Cerebellar cortex (tissue), 1 donor: ENCODE measurements at regions not wholly inside any gene's neighbourhood (a gene's known extent, or its start where the extent isn't known, plus 50 kb on each side); places are given as distances from the start of the nearest gene placed in this dataset.
"Not testable (repeated sequence)": the region's sequence is repeated elsewhere in the genome, so short reads cannot be mapped to it uniquely, and the experiment has no call there.

ENCODE experiments used
- DNase-seq: peaks from one replicate; pipeline ENCODE4 v3.0.0-alpha.2; 2015; ENCODE audit warnings: low spot score

DNA sequence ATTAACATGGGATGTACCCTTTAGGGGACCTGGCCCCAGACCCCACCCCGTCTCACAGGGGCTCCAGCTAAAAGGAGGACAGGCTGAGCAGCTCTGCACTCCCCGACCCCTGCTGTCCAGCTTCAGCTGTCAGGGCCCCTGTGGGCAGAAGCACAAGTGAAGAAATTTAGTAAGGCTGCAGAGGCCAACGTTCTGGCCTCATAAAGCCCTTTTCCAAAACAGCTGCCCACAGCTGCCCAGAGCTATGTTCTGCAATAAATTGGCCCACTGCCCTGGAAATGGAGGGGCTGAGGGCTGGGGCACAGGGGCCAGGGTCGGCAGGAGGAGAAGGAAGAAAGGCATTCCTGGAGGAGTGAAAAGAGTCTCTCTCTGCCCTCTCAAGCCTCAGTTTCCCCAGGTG, 357.1 kb downstream of the BCL11B start:
- no peak for DNase-seq

DNA sequence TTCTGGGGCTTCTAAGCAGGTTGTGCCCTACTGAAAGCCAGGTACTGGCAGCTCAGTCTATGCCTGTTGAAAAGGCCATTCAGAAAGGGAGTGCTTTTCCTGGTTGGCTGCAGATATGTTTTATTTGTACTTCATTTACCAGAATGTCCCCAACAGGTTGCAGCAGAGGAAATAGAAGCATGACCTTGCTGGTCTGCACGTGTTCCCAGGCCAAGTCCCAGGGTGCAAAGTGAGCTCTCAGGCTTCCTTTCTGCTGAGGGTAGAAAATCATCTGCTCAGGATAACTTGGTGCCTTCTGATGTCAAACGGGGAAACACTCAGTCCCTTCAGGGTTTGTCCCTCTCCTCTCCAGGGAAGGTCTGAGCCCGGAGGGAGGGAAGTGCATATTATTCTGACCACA, 356.4 kb downstream of the BCL11B start:
- DNase-seq: no peak

DNA sequence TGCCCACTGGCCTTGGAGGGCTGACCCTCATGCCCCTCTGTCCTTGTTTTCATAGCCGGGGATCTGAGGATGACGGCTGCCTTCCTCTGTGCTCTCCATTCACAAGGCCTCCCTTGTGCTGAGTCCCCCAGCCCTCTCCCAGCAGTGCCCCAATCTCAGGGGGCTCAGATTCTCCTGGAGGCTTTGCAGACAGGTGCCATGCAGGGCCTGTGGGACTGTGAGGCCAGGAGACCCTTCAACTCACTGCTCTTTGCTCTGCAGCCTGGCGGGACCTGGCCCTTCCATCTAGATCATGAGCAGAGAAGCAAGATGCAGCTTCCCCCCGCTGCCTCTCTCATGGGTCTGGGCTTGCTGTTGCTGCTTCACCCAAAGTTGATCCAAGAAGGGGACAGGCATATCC, 356.0 kb downstream of the BCL11B start:
- no peak for DNase-seq

DNA sequence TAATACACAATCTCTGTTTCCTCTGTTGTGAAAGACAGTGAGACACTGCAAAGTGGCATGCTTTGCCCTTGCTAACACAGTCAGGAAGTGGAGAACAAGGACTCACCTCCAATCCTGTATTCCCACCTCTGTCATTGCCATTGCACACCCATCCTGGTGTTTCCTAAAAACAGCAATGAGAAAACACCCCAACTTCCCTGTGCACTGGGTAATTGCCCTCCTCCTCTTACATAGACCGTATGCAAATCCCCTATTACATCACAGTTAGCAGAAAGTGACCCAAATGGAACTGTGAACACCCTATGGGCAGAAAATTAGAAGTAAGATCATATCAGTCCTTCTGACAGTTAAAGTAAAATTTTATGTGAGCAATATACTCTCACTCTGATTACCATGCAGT, 355.5 kb downstream of the BCL11B start:
- no peak for DNase-seq

DNA sequence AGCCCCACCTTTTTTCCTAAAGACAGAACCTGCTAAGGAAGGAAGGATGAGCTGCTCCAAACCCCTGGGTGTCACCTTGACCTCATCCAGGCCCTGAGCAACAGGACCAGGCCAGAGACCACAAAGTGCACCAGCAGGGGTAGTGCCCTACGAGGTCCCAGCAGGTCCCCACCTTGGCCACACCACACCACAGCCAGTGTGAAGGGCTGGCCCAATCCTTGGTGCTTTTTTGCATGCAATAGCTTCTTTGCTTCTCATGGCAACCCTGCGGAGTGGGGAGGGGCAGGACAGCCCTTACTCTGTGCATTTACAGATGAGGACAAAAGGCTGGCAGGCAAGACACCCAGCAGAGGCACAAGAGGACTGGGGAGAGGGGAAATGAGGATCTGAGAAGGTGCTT, 352.6 kb downstream of the BCL11B start:
- DNase-seq: no peak

DNA sequence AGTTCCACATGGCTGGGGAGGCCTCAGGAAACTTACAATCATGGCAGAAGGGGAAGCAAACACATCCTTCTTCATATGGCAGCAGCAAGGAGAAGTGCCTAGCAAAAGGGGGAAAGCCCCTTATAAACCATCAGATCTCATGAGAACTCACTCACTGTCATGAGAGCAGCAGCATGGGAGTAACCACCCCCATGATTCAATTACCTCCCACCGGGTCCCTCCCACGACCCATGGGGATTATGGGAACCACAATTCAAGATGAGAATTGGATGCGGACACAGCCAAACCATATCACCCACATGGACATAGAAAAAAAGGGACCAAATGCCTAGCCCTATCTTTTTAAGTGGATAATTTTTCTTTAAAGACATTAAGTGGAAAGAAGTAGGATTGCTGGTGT, 350.7 kb downstream of the BCL11B start:
- DNase-seq: not testable (repeated sequence)

DNA sequence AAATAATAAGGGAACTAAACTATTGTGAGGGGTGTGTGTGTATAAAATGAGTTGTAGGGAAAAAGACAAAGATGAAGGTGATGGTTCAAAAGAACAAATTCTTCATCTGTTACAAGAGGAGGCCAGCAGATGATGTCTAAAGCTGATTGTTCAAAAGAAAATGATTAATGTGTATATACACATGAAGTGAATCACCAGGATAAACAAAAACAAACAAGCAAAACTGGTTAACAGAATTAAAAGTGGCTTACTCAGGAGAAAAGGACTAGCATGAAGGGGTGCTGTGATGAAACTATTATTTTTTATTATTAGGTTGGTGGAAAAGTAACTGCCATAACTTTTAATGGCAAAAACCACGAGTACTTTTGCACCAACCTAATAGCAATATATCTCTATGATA, 348.4 kb downstream of the BCL11B start:
- no peak for DNase-seq

DNA sequence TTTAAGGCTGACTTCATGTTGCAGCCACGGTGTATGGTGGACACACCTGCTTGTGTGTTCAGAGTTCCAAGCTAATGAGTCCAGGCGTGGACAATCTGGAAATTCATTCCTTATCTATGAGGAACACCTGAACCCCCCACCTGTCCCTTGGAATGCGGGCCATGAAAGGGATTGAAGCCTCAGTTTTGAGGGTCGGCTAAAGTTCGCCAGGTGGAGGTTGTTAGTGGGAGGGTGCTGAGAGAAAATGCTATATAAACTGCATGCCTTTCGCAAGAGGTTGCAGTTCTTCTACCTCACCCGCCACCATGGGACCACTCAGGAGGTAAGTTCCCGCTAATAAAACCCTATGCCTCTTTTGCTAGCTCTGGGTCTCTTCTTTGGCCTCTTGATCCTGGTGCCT, 348.0 kb downstream of the BCL11B start:
- DNase-seq: no peak

DNA sequence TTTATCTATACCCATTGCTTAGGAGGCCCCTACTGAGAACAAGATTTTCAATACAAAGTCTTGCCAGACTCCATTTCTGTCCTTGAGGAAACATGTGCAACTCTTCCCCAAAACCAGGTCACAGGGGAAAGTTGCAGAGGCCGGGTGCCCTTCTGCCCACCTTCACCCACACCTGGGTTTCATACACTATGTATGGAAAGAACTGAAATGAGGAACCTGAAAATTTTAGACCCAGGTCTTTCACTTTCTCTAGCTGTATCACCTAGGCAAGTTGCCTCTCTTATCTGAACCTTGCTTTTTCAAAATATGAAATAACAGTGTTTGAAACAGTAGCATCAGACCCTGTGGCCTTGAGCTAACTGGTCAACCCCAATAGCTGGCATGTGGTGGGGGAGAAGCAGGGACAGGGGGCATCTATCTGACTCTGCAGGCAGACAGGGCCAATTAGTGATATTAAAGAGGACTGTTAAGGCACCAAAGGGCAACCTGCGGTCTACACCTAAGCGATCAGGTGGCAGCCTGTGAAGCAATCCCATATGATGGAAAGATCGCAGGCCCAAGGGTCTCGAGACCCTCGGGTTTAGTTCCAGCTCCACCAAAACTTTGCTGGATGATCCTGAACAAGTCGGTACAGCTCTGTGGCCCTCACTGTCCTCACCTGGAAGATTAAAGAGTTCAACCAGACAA, 346.5 kb downstream of the BCL11B start:
- DNase-seq: no peak

DNA sequence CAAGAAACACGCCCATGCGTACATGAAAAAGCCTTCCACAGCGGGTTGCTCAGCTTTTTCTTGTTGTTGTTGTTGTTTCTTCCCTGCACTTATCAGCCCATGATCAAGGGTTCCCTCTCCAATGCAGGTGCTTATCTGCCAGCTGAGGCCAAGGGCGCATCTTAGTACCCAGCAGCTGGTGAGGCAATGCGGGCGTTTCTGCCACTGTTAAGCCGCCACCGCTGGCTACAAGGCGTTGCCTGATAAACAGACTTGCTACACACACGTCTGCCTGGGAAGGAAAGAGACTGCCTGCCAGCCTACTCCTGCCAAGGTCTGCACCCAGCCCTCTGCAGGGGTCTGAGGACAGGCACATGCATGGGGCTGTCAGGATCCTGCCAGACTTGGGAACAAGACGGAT, 345.9 kb downstream of the BCL11B start:
- DNase-seq: no peak

DNA sequence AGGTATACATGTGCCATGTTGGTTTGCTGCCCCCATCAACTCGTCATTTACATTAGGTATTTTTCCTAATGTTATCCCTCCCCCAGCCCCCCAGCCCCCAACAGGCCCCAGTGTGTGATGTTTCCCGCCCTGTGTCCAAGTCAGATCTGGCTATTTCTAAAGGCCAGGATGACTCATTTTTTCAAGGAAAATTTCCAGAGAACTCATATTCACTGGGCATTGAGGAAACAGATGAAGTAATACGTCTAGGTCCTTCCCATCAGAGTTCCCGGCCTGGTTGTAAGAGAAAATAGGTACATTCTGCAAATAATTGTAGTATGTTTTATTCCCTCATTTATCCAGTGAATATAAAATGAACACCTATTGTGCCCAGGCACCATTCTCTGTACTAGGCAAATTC, 345.2 kb downstream of the BCL11B start:
- no peak for DNase-seq

DNA sequence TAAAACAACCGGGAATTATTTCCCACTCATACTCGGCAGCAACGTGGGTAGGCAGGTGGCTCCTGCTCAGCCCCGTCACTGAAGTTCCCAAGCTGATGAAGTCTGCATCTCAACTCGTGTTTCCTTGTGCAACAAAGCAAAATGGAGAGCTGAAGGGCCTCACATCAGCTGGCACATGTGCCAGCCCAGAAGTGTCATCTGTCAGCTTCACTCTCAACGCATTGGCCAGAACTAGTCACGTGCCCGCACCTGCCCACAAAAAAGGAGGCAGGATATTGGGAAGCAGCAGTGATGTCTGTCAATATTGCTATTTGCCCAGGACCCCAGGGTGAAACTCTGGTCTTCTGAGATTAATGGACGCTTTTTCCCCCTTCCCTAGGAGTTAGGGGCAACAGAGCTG, 344.0 kb downstream of the BCL11B start:
- DNase-seq: no peak

DNA sequence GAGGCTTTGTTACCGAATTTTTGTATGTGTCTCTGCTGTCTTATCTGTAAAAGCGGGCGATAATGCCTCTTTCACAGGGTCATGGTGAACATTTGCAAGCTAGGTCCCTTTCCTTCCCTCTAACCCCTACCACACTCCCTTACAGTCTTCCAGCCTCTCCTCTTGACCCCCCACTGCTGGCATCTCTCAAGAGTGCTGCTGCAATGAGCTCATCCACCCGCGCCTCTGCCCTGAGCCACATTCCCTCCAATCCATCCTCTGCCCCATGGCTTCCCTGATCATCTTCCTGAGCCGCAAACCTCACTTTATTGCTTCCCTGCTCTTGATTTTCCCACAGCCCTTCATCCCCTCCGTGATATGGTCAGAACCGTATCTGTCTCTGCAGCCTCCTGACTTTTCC, 343.6 kb downstream of the BCL11B start:
- DNase-seq: no peak

DNA sequence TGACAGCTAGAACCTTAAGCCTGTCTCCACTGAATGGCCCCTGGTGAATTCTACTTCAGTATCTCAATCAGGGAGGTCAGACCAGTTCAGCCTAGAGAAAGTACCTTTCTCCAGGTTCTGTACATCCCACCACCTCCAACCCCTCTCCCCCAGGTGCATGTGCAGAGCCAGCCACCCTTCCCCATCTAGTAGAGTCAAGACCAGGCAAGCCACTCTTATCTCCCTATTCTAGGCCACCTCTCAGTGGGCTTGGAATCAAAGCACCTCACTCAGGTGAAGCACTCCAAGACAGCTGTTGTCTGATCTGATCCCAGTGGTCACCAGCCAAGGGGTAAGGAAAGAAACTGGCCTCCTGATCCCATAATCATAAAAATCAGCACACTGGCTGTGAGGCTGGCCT, 340.9 kb downstream of the BCL11B start:
- no peak for DNase-seq

DNA sequence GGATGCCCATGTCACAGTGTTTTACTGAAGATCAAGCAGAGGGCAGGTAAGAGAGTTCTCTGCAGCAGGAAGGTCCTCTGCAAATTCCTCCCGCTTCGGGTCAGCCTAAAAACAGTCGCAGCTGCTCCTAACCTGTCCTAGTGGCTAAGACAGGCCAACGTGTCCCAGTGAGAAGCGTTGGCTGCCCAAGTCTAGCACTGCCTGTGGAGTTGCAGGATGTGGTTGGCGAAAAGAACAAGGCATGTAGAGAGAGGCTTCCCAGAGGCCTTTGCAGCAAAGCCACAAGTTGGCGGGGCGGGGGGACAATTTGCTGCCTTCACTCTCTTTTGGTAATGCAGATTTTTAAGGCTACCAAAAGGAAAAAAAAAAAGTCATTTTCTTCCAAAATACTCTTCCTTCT, 340.1 kb downstream of the BCL11B start:
- DNase-seq: no peak

DNA sequence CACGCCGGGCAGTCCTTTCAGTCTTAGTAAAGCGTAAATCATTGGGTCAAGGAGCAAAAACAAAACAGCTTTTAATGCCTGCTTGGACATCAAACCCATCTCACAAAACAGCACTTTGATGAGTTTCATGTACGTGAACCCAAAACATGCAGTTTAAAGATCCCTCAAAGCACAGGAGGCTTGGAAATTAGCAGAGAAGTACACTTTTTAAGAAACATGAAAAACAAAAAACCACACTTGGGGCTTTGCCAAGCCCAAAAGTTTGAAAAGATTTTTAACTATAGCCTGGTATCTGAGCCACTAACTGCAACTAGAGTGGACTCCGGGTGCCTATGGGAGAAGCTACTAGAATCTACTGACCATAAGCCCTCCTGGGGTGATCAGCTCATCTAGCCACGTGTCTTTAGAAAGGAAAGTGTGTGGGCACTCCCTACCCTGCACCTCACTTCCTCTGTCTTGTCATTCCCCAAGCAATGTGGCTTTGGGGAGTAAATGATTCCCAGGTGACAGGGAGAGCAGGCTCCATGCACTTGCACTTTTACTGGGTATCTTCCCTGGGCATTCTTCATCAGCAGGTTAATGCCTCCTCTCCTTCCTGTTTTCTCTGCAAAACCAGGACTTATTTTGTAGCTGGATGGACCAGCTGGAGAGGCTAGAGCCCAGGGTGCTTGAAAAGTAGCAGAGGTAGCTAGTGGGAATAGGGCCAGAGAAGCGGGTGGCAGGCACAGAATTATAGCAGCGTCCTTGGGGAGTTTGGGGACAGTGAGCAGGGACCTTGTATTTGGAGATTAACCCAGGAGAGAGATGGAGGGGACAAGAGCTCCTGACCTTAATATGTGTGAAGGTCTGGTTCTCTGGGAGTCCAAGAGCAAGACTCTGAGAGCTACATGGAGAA, 339.3 kb downstream of the BCL11B start:
- no peak for DNase-seq

DNA sequence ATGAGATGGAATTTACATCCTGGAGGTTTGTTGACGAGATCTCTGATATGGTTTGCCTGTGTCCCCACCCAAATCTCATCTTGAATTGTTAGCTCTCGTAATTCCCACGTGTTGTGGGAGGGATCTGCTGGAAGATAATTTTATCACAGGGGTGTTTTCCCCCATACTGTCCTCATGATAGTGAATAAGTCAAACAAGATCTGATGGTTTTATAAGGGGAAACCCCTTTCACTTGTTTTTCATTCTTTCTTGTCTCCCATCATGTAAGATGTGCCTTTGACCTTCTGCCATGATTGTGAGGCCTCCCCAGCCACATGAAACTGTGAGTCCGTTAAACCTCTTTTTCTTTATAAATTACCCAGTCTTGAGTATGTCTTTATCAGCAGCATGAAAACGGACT, 337.4 kb downstream of the BCL11B start:
- not testable (repeated sequence) for DNase-seq

DNA sequence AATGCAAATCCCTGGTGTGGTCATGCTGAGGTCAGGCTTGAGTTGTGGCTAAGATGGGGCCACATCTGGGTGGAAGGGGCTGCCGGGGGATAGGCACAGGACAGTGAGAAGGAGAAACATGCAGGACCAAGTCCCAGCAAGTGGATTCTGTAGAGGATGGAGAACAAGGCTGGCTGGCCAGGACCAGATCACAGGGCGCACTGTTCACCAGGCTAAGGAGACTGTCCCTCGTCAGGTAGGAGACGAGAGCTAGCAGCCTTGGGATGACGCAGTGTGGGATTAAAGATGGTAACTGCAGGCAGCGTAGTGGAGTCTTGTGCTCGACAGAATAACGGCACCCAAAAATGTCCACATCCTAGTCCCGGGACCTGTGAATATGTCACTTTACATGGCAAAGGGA, 336.1 kb downstream of the BCL11B start:
- DNase-seq: no peak

DNA sequence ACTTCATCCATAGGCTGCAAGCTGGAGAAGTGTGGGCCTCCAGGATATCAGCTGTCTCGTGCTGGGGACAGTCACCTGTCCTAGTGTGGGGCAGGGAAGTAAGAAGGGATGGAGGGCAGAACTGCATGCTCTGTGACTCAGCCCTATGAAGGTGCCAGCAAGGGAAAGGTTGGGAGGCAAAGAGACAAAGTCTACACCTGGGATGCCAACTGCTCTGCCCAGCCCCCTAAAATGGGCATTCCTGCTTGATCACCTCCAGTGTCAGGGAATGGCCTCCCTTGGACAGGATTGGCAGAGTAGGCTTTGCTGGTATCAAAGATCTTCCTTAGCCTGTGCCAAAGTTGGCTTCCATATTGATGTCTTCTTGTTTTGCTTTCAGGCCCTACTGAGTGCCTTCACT, 335.0 kb downstream of the BCL11B start:
- DNase-seq: no peak

DNA sequence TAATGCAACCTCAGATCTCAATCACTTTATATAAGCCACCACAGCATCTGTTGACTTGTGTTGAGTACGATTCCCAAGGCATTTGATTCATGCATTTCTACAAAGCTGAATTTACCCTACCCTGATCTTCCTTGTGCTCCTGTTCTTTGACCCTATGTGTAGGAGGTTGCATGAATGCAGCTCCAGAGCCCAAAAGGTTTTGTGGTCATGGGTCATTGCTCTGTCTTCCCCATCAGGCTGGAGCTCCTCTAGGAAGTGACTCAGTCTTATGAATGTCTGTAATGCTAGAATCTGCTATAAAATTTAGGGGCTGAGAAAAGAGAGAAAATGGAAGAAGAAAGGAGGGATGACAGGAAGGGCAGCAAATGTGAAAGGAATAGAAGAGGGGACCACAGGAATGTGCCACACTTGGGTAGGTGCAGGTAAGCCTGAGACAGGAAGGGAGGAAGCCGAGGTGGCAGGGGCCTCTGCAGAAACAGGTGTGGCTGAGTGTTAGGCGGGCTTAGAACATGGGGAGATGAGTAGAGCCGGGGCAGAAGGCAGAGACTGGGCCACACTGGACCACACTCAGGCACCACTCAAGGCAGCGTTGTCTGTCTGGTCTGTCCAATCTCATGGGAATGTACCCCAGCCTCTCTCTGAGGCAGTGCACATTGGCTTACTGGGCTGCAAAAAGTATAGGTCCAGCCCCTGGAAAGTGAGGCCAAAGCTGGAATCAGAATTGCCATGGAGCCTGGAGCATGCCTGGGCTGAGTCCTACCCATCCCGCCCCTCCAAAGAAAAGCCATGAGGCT, 334.1 kb downstream of the BCL11B start:
- DNase-seq: no peak

DNA sequence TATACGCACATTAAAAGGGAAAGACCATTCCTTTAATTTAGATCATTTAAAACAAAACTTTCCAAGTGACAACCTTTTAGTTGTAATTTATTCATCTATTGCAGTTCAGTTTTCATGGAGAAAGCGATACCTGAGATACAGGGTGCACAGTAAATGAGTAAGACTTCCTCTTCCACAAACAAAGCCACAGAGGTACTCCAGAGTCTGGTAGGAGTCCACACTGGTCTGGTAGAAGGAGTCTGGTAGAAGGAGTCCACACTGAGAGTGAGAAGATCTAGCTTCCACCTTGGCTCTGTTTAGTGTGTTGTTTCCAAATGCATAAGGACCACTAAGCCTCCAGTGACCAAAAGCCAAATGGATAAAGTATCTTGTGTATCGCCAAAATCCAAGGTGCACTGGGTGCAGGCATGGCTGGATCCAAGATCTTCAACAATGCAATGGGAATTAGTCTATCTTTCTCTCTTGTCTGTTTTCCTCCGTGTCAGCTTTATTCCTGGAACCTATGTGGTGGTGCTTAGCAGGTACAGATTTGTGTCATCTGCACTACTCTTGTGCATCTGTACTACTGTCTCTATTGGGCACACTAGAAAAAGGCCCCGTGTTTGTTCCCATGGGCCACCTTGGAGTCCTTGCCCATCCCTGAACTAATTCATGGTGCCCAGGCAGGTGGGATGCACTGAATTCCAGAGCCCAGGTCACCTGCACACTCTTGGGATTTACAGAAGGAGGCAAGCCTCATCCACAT, 331.1 kb downstream of the BCL11B start:
- no peak for DNase-seq

DNA sequence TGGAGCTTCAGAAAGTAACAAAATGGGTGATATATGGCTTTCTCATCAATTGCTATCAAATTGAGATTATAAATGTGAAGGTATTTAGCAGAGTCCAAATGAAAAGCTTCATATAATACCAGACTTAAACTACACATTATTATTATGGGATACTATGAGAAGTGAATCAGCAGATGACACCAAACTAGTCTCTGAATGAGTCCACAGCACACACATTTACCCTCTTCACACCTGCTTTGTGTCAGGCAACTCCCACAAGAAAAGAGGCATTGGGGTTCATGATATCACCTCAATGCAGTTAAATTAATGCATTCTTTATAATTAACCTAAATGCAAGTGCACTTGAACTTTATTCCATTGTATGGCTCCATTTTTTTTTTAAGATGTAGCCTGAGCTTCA, 330.5 kb downstream of the BCL11B start:
- no peak for DNase-seq
